Chondrocyte (in vitro differentiated cells): ENCODE measurements at regions not wholly inside any gene's neighbourhood (a gene's known extent, or its start where the extent isn't known, plus 50 kb on each side); places are given as distances from the start of the nearest gene placed in this dataset.
"Not testable (repeated sequence)": the region's sequence is repeated elsewhere in the genome, so short reads cannot be mapped to it uniquely, and the experiment has no call there.

Source experiments
- DNase-seq: peaks from one replicate; pipeline ENCODE4 v3.0.0; 2021; ENCODE audit warnings: mixed read lengths, low spot score
- H3K27ac Mint-ChIP-seq: one replicate; pipeline ENCODE4 v1.8.0; 2021; ENCODE audit warnings: mild to moderate bottlenecking, moderate library complexity, mixed read lengths; ENCODE audit not compliant: unreplicated experiment
- H3K27me3 Mint-ChIP-seq: 2 replicates; pipeline ENCODE4 v1.8.0; 2021; ENCODE audit warnings: low read depth, mixed read lengths
- H3K36me3 Mint-ChIP-seq: 2 replicates; pipeline ENCODE4 v1.8.0; 2021; ENCODE audit warnings: low read depth, mixed read lengths
- H3K4me1 Mint-ChIP-seq: 2 replicates; pipeline ENCODE4 v1.8.0; 2021; ENCODE audit warnings: low read depth, mild to moderate bottlenecking, mixed read lengths
- H3K4me3 Mint-ChIP-seq: one replicate; pipeline ENCODE4 v1.8.0; 2021; ENCODE audit warnings: mild to moderate bottlenecking, moderate library complexity, mixed read lengths; ENCODE audit not compliant: unreplicated experiment
- H3K9me3 Mint-ChIP-seq: 2 replicates; pipeline ENCODE4 v1.8.0; 2021; ENCODE audit warnings: low read depth, mixed read lengths
- CTCF ChIP-seq: fragments of 200-600 bp; sonication (generic); IDR thresholded peaks from 2 replicates; pipeline ENCODE4 v1.5.0; 2021; ENCODE audit warnings: antibody characterized with exemption, mild to moderate bottlenecking, moderate library complexity

DNA sequence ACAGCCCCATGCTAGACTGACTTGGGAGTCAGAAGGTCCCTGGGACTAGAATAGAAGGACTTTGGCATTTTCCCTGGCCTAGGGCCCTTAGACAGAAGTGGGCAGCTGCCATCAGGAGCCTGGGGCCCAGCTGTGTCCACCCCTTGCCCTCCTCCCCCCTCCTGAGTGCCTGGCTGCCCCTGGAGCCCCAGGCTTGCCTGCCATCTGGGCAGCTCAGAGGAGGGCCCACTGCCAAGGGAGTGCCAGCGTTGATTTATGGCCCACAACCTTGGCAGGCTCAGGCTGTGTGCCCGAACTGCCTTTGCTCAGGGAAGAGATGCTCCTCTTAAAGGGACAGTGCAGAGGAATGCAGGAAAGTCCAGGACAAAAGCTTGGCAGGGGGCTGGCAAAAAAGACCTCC is 439.1 kb downstream of the SPATA31A7 start:
- H3K4me3 Mint-ChIP-seq, H3K9me3 Mint-ChIP-seq, H3K27me3 Mint-ChIP-seq, DNase-seq, H3K27ac Mint-ChIP-seq, H3K4me1 Mint-ChIP-seq, H3K36me3 Mint-ChIP-seq: not testable (repeated sequence)

DNA sequence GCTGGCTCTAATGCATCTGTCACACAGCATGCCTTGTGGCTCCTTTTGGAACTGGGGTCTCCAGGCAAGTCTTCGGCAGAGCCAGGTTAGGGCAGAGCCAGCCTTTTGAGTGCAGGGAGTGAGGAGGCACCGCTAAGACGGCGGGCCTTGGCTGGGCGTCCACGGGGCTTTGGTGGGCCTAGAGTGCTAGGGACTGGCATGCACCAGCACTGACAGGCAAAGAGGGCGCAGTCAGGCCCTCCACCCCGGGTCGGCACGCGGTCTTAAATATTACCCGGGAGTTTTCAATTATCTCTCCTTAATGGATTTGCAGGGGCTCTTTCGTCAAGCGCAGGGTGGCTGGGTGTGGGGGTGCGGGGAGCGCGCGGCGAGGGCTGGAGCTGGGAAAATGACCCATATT is 444.4 kb downstream of the SPATA31A7 start:
- no peak for DNase-seq
- H3K27me3 Mint-ChIP-seq = no peaks in the 10 kb centered on the region
- no peak overlapping the region for H3K27ac Mint-ChIP-seq
- H3K4me1 Mint-ChIP-seq = no peaks in the 10 kb centered on the region
- TF ChIP-seq CTCF = no peak
- H3K36me3 Mint-ChIP-seq = no peaks in the 10 kb centered on the region
- no peak overlapping the region for H3K4me3 Mint-ChIP-seq
- peaks cover 8% of the 10 kb centered on the region for H3K9me3 Mint-ChIP-seq

- not testable (repeated sequence) for H3K27me3 Mint-ChIP-seq, H3K27ac Mint-ChIP-seq, H3K4me3 Mint-ChIP-seq
These were observed 474.4 kb downstream of the SPATA31A7 start for GRCh38 chr9:61664232-61664631.

GRCh38 chr9:61665330-61665751 is 475.5 kb downstream of the SPATA31A7 start:
- no peak for DNase-seq
- no peaks in the 10 kb centered on the region for H3K27me3 Mint-ChIP-seq
- peaks cover 23% of the 10 kb centered on the region for H3K9me3 Mint-ChIP-seq
- no peak overlapping the region for H3K27ac Mint-ChIP-seq
- no peak overlapping the region for H3K4me3 Mint-ChIP-seq
- no peak for TF ChIP-seq CTCF
- peaks cover 3% of the 10 kb centered on the region for H3K36me3 Mint-ChIP-seq
- no peaks in the 10 kb centered on the region for H3K4me1 Mint-ChIP-seq

More at GRCh38 chr9:61664232-61664631, 474.4 kb downstream of the SPATA31A7 start:
- H3K9me3 Mint-ChIP-seq = peaks cover 15% of the 10 kb centered on the region
- not testable (repeated sequence) for H3K36me3 Mint-ChIP-seq, DNase-seq, H3K4me1 Mint-ChIP-seq

DNA sequence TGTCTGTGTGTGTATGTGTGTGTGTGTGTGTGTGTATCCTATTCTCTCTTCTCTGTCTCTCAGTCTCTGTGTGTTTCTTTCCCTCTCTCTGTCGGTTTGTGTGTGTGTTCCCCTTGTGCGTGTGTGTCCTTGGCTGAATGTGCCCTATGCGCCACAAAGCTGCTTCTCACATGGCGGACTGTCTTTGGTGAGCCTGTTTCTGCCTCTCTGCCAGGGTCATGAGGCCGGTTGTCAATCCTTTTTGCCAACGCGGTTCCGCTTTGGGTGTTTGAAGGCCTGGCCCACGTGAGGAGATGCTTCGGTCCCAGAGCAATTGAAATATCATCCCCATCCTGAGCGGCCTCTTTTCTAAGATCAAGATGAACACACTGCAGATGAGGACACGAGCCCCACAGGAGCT is 476.0 kb downstream of the SPATA31A7 start:
- no peak for TF ChIP-seq CTCF
- no peaks in the 10 kb centered on the region for H3K27me3 Mint-ChIP-seq
- H3K9me3 Mint-ChIP-seq = peaks cover 28% of the 10 kb centered on the region

DNA sequence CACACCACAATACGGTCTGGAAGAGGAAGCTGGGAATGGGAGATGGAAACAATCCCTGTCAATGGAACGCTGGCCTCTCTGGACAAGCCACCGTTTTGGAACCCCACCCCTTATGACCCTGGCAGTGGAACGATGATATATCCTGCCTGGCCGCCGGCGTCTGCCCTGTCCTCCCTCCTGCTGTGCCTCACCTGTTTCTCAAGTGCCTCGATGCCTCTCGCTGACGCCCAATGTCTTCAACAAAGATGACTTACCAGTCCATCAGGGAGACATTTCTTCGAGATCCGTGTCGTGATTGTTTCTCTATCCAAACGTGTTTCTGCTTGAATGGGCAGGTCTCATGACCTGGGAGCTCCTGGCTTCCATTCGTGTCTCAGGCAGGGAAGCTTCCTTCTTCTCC is 476.5 kb downstream of the SPATA31A7 start:
- H3K9me3 Mint-ChIP-seq = peaks cover 30% of the 10 kb centered on the region
- peaks cover 4% of the 10 kb centered on the region for H3K36me3 Mint-ChIP-seq
- DNase-seq = no peak
- H3K27ac Mint-ChIP-seq = no peak overlapping the region
- H3K4me1 Mint-ChIP-seq = no peaks in the 10 kb centered on the region
- TF ChIP-seq CTCF = no peak
- H3K27me3 Mint-ChIP-seq = no peaks in the 10 kb centered on the region
- no peak overlapping the region for H3K4me3 Mint-ChIP-seq

More for the DNA sequence above, 476.0 kb downstream of the SPATA31A7 start:
- peaks cover 3% of the 10 kb centered on the region for H3K36me3 Mint-ChIP-seq
- no peak overlapping the region for H3K4me3 Mint-ChIP-seq
- no peak for DNase-seq
- H3K4me1 Mint-ChIP-seq = no peaks in the 10 kb centered on the region
- H3K27ac Mint-ChIP-seq = no peak overlapping the region
